GM23248 (cell line): ENCODE measurements at regions not wholly inside any gene's neighbourhood (a gene's known extent, or its start where the extent isn't known, plus 50 kb on each side); places are given as distances from the start of the nearest gene placed in this dataset.

Source experiments
- EZH2 ChIP-seq: fragments of 200-600 bp; sonication (generic); IDR thresholded peaks from 2 replicates; pipeline ENCODE4 v1.6.1; 2018; ENCODE audit warnings: antibody characterized with exemption, mild to moderate bottlenecking; ENCODE audit not compliant: insufficient read depth, poor library complexity, severe bottlenecking
- EZH2phosphoT487 ChIP-seq: fragments of 200-600 bp; sonication (generic); IDR thresholded peaks from 2 replicates; pipeline ENCODE4 v1.6.1; 2018; ENCODE audit warnings: antibody characterized with exemption, moderate library complexity, mild to moderate bottlenecking, low read depth; ENCODE audit not compliant: insufficient read depth

DNA sequence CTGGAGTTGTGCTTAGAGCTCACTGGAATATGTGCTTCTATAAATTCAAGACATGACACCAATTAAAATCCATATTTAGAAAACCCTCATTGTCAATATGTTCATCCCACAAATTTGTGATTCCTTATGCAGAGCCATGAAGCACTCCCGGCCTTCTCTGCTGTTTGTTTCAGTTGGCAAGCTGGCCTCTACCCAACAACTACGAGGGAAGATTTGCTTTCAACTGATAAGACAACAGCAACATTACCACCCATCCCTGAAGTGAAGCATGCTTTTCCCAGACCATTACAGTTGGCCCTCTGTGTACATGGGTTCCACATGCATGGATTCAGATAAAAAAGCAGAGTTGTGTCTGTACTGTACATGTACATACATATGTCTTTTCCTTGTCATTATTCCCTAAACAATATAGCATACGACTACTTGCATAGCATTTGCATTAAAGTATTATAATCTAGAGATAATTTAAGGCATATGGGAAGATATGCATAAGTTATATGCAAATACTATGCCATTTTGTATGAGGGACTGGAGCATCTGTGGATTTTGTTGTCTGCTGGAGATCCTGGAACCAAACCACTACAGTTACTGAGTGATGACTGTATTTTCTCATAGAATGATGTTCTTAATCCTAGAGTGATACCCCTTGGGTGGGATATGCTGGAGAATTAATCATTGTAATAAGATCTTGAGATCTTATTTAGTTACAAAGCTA is 77.6 kb upstream of the MC2R start:
- no peak for TF ChIP-seq EZH2
- no peak for TF ChIP-seq EZH2phosphoT487
